GM23248 (cell line): ENCODE measurements at regions not wholly inside any gene's neighbourhood (a gene's known extent, or its start where the extent isn't known, plus 50 kb on each side); places are given as distances from the start of the nearest gene placed in this dataset.

Experiments used
- EZH2 ChIP-seq: fragments of 200-600 bp; sonication (generic); IDR thresholded peaks from 2 replicates; pipeline ENCODE4 v1.6.1; 2018; ENCODE audit warnings: antibody characterized with exemption, mild to moderate bottlenecking; ENCODE audit not compliant: insufficient read depth, poor library complexity, severe bottlenecking
- EZH2phosphoT487 ChIP-seq: fragments of 200-600 bp; sonication (generic); IDR thresholded peaks from 2 replicates; pipeline ENCODE4 v1.6.1; 2018; ENCODE audit warnings: antibody characterized with exemption, moderate library complexity, mild to moderate bottlenecking, low read depth; ENCODE audit not compliant: insufficient read depth

- TF ChIP-seq EZH2: no peak
- TF ChIP-seq EZH2phosphoT487: no peak
Observed at GRCh38 chr18:28786926-28787325, 610.0 kb upstream of the CDH2 start.
